HL-60 (cell line): ENCODE measurements at regions not wholly inside any gene's neighbourhood (a gene's known extent, or its start where the extent isn't known, plus 50 kb on each side); places are given as distances from the start of the nearest gene placed in this dataset.

ENCODE experiments used
- DNase-seq, 2 experiments: peaks; one replicate each; pipeline ENCODE4 v3.0.0-alpha.2; 2010 to 2020; ENCODE audit warnings: low read depth in 1 of 2, low spot score in 1 of 2
- H3K27ac ChIP-seq: fragments of 250-450 bp; sonication (Bioruptor Pico); replicated peaks from 2 replicates; pipeline ENCODE4 v1.5.1; 2020; ENCODE audit warnings: mild to moderate bottlenecking, moderate library complexity
- H3K27me3 ChIP-seq: fragments of 250-450 bp; sonication (Bioruptor Pico); 2 replicates; pipeline ENCODE4 v1.5.1; 2021; ENCODE audit warnings: mild to moderate bottlenecking, moderate library complexity; ENCODE audit not compliant: insufficient read depth, poor library complexity, severe bottlenecking
- H3K4me3 ChIP-seq: replicated peaks from 2 replicates; pipeline ENCODE4 v1.5.1; 2011; ENCODE audit warnings: mild to moderate bottlenecking, control low read depth, low read length; ENCODE audit not compliant: insufficient read depth
- CTCF ChIP-seq: IDR thresholded peaks from one replicate; pipeline ENCODE4 v1.5.1; 2011; ENCODE audit warnings: low read length, control low read depth, inconsistent platforms; ENCODE audit not compliant: insufficient read depth
- GABPA ChIP-seq: IDR thresholded peaks from 2 replicates; pipeline ENCODE4 v1.6.1; 2012; ENCODE audit warnings: low read depth
- POLR2AphosphoS5 ChIP-seq: IDR thresholded peaks from 2 replicates; pipeline ENCODE4 v1.6.1; 2012; ENCODE audit warnings: low read depth
- REST ChIP-seq: IDR thresholded peaks from 2 replicates; pipeline ENCODE4 v1.6.1; 2012; ENCODE audit warnings: low read depth; ENCODE audit not compliant: insufficient replicate concordance
- SPI1 ChIP-seq: IDR thresholded peaks from 2 replicates; pipeline ENCODE4 v1.6.1; 2012; ENCODE audit warnings: low read depth, mild to moderate bottlenecking, borderline replicate concordance

GRCh38 chr1:101463195-101463594 lies 226.4 kb downstream of the S1PR1 start:
- H3K4me3 ChIP-seq, result no peak overlapping the region
- TF ChIP-seq CTCF (no peak), SPI1 (no peak), POLR2AphosphoS5 (no peak), REST (no peak), GABPA (no peak)
- H3K27ac ChIP-seq, result no peak overlapping the region
- DNase-seq, result no peak
- H3K27me3 ChIP-seq, result peaks cover 3% of the 10 kb centered on the region

- H3K4me3 ChIP-seq, result no peak overlapping the region
- peaks cover 2% of the 10 kb centered on the region for H3K27me3 ChIP-seq
- DNase-seq, result no peak
Measured at GRCh38 chr1:101465941-101466340, 229.1 kb downstream of the S1PR1 start.

More at GRCh38 chr1:101465941-101466340, 229.1 kb downstream of the S1PR1 start:
- TF ChIP-seq CTCF, result no peak
- no peak for TF ChIP-seq GABPA
- TF ChIP-seq REST, result no peak
- TF ChIP-seq SPI1, result no peak
- no peak for TF ChIP-seq POLR2AphosphoS5
- H3K27ac ChIP-seq, result no peak overlapping the region
